Muscle of back (tissue), 3 donors: ENCODE measurements at regions not wholly inside any gene's neighbourhood (a gene's known extent, or its start where the extent isn't known, plus 50 kb on each side); places are given as distances from the start of the nearest gene placed in this dataset.

Experiments used
- DNase-seq, 3 donors: peaks; one replicate each; pipeline versions ENCODE4 v3.0.0 to v3.0.0-alpha.2; 2013

GRCh38 chr2:103268841-103269498 is 507.1 kb downstream of the TMEM182 start:
- DNase-seq: no peak

DNA sequence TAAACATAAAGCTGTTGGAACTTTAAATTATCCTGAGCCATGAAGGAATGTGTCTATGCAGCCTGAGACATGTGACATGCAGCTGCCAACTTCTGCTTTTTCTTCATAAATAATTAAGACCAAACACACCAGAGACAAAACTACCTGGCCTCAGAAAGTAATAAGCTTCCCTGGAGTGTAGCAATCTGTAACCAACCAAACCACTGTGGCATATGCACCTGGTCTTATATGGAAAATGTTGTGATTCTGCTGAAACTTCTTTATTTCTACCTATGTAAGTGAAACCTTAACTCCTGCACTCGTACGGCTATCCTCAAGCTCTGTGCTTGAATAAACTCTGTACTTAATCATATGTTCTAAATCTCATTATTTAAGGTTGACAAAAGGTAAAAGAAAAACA is 515.0 kb downstream of the TMEM182 start:
- no peak for DNase-seq

DNA sequence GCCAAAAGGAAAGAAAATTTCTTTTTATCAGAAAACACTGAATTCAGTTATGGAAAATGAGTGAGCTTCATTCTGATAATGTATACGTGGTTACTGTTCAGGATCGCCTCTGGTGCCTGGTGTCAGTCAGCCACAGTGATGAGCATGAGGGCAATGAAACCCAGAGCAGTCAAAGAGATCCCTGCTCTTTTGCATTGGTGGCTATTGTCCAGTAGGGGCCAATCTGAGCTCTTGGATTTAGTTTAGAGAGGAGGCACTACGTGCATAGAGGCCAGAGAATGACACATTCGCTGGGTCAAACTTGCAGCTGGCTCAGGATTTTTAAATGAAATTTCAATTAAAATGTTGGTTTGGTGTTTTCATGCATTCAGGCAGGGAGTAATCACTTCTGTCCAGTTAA is 522.9 kb downstream of the TMEM182 start:
- no peak for DNase-seq

DNA sequence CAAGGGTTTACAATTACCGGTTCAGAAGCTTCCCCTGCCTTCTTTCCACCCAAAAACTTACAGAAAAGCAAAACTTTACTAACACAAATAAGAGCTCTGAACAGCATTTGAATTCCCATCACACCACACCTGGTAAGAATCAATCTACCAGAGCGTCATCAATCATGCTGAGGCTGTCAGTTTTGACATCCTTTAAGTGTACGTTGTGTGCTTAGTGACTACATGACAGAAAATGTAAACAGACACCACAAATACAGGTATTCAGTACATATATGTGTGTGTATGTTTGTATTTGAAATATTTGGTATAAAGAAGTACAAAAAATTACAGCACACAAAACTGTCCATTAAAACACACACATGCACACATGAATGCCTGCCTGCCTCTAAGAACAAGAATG is 523.5 kb downstream of the TMEM182 start:
- no peak for DNase-seq

GRCh38 chr2:103287746-103288145 is 525.9 kb downstream of the TMEM182 start:
- DNase-seq: no peak

- DNase-seq: no peak
Measured at GRCh38 chr2:103288696-103289095, 526.9 kb downstream of the TMEM182 start.

DNA sequence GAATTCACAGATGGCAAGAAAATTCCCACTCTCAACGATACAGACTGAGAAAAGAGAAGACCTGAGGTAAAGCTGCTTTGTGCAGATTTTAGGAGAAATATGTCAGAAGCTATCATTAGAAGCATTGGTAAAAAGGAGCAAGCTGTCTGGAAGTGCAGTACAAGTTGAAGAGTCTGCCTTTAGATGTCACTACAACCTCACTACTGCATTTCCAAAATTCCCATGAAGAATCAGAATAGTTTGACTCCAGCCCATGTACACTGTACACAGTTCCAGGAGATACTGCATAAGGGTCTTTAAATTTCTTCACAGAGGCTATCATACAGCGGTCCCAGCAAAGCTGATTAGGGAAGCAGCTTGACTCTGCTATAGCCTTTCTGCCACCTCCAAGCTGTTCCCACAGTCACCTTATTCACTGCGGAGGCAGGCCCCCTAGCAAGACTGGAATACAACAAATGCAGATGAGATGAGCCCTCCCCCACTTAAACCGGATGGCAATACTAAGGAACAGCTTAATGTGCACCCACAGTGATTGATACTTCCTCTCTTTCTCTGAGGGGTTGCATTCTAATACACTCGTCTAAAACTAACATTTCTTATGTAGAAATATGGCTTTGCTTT is 527.4 kb downstream of the TMEM182 start:
- peak; percentile 17 to 49 (median 23) for DNase-seq

DNA sequence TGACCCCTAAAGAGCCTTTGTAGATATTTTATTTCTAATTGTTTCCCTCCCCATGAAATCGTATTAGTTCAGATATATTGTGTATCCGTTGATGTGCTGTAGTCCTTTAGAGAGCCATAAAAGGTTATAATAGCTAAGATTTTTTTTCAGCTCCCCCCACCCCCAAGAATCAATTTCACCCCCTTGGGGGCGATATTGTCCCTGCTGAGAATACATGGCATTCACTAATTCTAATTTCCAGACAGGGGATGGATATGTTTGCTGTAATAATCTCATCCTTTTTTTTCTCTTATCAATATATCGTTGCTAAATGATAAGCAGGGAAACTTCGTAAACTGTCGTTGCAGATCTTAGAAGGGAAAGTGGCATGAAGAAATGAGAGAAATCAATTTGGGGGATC is 530.7 kb downstream of the TMEM182 start:
- DNase-seq: peak in 1 of 3 donors; percentile 1

DNA sequence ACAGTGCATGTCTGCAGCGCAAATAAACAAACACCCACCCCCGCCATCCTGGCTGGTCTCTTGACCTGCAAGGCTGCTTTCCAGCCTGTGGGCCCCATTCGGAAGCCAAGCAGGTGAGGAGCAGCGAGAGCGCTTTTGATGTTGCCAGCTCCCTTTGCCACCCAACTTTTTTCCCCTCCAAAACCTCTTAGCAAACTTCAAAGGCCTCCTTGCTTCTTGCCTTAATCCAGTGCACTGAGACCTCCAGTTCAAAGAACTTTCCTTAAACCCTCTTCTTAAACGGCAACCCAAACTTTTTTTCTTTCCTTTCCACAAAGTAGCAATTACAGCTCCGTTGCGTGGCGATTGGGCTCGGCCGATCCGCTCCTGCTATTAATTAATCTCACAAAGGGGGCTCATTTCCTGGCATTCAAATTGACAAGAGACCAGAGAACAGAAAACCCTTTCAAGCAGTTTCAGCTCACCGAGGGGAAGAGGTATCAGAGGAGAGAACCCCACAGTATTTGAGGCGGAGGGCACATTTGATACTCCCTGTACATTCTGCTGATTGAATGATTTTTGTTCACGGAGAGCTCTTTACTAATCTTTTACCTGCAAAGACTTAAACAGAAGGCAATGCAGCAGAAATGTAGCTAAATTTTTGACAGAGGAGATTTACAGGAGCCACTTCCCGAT is 531.4 kb downstream of the TMEM182 start:
- peak in 1 of 3 donors; percentile 2 for DNase-seq

GRCh38 chr2:103293742-103294077 is 531.9 kb downstream of the TMEM182 start:
- peak in 1 of 3 donors; percentile 7 for DNase-seq

GRCh38 chr2:103294420-103294819 is 532.6 kb downstream of the TMEM182 start:
- no peak for DNase-seq

DNA sequence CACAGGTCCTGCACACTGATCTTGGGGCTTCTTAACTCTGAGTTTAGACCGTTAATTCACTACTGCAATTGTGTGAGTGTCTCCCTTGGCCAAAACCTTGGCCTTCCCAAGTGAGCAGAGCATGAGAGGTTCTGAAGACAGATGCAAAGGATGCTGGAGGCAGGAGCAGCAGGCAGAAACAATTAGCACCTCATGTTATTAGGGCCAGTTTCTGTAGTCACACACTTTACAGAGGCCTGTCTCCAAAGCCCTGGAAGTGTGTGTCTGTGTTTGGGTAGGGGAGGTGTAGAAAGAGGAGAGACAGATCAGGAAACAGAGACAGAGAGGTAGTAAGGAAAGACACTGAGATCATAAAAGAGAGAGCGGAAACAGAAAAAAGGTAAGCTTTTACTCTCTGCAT is 533.8 kb downstream of the TMEM182 start:
- no peak for DNase-seq

- peak; percentile 31 to 62 (median 60) for DNase-seq
Measured at GRCh38 chr2:103324671-103325070, 562.8 kb downstream of the TMEM182 start.

GRCh38 chr2:103327386-103327785 is 565.6 kb downstream of the TMEM182 start:
- DNase-seq: peak; percentile 22 to 45 (median 41)

DNA sequence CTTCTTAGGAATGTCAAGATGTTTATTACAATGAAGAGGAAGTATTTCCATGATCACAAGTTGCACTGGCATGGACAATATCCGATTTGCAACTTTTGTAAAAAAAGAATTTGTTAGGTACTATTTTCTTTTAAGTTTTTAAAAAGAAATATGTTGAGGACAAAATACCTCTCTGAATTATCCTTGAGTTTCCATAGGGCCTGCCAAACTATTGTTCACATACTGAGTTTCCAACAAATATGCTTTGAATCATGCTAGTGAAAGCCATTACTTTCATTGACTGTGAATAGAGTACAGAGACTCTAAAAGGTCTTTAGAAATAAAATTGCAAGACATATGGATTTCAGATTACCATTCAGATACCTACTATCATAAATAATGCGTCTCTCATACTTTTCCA is 566.1 kb downstream of the TMEM182 start:
- DNase-seq: peak; percentile 58 to 73 (median 65)

GRCh38 chr2:103335403-103335802 is 573.6 kb downstream of the TMEM182 start:
- DNase-seq: no peak

- DNase-seq: no peak
Measured at GRCh38 chr2:103338819-103339218, 577.0 kb downstream of the TMEM182 start.

DNA sequence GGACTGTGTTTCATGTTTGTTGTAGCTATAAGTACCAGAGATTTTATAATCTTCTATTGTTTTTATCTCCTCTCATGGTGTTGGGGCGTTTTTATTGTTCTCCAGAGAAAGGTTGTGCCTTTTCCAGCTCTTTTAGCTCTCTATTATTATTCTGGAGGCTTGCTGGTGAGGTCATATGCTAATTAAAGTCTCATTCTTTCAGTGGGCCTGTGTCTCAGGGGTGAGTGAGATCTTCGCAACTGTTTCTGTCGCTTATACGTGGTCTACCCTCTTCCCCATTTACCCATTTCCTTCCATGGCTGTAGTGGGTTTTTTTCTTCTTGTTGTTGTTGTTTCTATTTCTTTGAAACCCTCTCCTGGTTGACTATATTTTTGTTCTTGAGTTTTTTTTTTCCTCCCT is 584.9 kb downstream of the TMEM182 start:
- DNase-seq: no peak

GRCh38 chr2:103353774-103354173 is 591.9 kb downstream of the TMEM182 start:
- no peak for DNase-seq

- DNase-seq: no peak
Measured at GRCh38 chr2:103355287-103355686, 593.5 kb downstream of the TMEM182 start.

- DNase-seq: no peak
Measured at GRCh38 chr2:103361712-103362111, 599.9 kb downstream of the TMEM182 start.

DNA sequence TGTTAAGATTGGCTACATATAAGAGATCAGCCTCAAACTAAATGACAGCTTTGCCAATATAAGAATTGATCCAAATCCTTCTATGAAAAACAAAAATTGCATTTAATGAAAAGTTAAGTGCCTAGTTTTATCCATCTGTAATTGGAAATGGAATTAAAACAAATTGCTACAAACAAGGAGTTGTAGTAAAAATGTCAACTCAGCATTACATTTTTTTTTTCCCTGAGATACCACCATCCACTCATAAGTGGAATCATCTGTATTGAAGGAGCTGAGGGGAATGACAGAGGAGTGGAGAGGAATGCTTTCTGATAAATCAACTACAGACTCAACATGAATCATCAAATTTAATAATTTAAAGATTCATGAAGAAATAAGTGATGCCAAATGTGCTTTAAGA is 601.8 kb downstream of the TMEM182 start:
- no peak for DNase-seq

- peak in 1 of 3 donors; percentile 5 for DNase-seq
Measured at GRCh38 chr2:103364177-103364576, 602.3 kb downstream of the TMEM182 start.
